ENCODE measurements at regions not wholly inside any gene's neighbourhood (a gene's known extent, or its start where the extent isn't known, plus 50 kb on each side); places are given as distances from the start of the nearest gene placed in this dataset.

- TF ChIP-seq, protein P1, sequence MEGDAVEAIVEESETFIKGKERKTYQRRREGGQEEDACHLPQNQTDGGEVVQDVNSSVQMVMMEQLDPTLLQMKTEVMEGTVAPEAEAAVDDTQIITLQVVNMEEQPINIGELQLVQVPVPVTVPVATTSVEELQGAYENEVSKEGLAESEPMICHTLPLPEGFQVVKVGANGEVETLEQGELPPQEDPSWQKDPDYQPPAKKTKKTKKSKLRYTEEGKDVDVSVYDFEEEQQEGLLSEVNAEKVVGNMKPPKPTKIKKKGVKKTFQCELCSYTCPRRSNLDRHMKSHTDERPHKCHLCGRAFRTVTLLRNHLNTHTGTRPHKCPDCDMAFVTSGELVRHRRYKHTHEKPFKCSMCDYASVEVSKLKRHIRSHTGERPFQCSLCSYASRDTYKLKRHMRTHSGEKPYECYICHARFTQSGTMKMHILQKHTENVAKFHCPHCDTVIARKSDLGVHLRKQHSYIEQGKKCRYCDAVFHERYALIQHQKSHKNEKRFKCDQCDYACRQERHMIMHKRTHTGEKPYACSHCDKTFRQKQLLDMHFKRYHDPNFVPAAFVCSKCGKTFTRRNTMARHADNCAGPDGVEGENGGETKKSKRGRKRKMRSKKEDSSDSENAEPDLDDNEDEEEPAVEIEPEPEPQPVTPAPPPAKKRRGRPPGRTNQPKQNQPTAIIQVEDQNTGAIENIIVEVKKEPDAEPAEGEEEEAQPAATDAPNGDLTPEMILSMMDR (IDR thresholded peaks at IDR 0.05; ENCODE audit: insufficient read depth, low read length, poor library complexity, severe bottlenecking): no peak
- TF ChIP-seq EZH2phosphoT487 (conservative IDR thresholded peaks at IDR 0.05; ENCODE audit: low read length): no peak
Measured at GRCh38 chr5:24817966-24818365, 173.2 kb upstream of the CDH10 start.

All from SU-DHL-6 (cell line).